Large intestine (tissue), 3 donors: ENCODE measurements at regions not wholly inside any gene's neighbourhood (a gene's known extent, or its start where the extent isn't known, plus 50 kb on each side); places are given as distances from the start of the nearest gene placed in this dataset.

Source experiments
- DNase-seq, 2 donors: peaks; one replicate each; pipeline versions ENCODE4 v3.0.0 to v3.0.0-alpha.2; 2013
- H3K27ac ChIP-seq: one replicate; pipeline ENCODE4 v1.5.1; 2013; ENCODE audit warnings: low read length
- H3K27me3 ChIP-seq: 2 replicates; pipeline ENCODE4 v1.6.1; 2013; ENCODE audit warnings: low read length; ENCODE audit not compliant: control insufficient read depth, insufficient read depth
- H3K36me3 ChIP-seq: 2 replicates; pipeline ENCODE4 v1.6.1; 2013; ENCODE audit warnings: low read length; ENCODE audit not compliant: control insufficient read depth, insufficient read depth
- H3K4me1 ChIP-seq: one replicate; pipeline ENCODE4 v1.6.1; 2013; ENCODE audit warnings: low read length; ENCODE audit not compliant: control insufficient read depth, insufficient read depth
- H3K4me3 ChIP-seq: one replicate; pipeline ENCODE4 v1.5.1; 2013; ENCODE audit warnings: low read length
- H3K9me3 ChIP-seq: one replicate; pipeline ENCODE4 v1.6.1; 2013; ENCODE audit warnings: mild to moderate bottlenecking, low read depth, low read length, moderate library complexity; ENCODE audit not compliant: control insufficient read depth
- WGBS: methylation state at CpG from one replicate; pipeline ENCODE4 v1.1.5; 2013; ENCODE audit warnings: low lambda C conversion rate; ENCODE audit not compliant: insufficient coverage; 5-methylcytosine and 5-hydroxymethylcytosine counted together

DNA sequence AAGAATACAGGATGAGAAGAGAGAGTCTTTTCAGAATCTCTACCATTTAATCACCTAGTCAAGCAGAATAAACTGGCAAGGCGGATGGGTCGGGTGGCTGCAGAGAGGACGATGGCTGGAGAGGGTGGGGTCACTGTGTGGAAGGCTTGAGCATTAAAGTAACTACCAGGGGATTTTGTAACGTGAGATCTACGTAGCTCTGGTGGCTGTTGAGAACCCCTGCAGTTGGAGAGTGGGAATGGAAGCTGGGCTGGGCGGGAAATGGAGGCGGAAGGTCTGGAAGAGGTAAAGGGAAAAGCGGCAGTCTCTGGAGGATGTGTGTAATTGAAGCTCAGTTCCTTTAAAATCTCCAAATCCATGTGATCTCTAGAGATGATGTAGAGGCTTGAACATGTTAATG is 135.0 kb downstream of the GATA3 start:
- no peaks in the 10 kb centered on the region for H3K27me3 ChIP-seq
- DNase-seq = no peak
- no peaks in the 10 kb centered on the region for H3K36me3 ChIP-seq
- H3K4me3 ChIP-seq = no peak overlapping the region
- no peak overlapping the region for H3K27ac ChIP-seq
- WGBS = 84% methylated on average over 5 of the region's 8 CpGs
- H3K9me3 ChIP-seq = no peaks in the 10 kb centered on the region
- no peaks in the 10 kb centered on the region for H3K4me1 ChIP-seq

DNA sequence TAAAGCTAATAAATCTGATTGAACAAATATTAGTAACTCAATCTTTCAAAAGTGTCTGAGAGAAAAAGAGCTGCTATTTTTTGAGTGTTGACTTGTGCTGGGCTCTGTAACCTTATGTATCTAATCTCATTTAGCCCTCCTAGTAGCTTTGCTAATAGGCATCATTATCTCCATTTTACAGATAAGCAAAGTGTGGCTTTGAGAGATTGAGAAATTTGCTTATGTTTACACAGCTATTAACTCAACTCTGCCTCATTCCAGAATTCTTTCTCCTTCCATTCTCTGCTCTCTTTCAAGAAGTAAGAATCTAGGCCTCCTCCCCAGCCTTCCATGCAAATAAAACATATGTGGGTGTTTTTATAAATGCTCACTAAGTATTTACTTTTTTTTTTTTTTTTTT is 137.8 kb downstream of the GATA3 start:
- H3K27ac ChIP-seq = no peak overlapping the region
- H3K9me3 ChIP-seq = no peaks in the 10 kb centered on the region
- no peaks in the 10 kb centered on the region for H3K36me3 ChIP-seq
- H3K4me1 ChIP-seq = no peaks in the 10 kb centered on the region
- DNase-seq = no peak
- H3K27me3 ChIP-seq = no peaks in the 10 kb centered on the region
- H3K4me3 ChIP-seq = no peak overlapping the region

DNA sequence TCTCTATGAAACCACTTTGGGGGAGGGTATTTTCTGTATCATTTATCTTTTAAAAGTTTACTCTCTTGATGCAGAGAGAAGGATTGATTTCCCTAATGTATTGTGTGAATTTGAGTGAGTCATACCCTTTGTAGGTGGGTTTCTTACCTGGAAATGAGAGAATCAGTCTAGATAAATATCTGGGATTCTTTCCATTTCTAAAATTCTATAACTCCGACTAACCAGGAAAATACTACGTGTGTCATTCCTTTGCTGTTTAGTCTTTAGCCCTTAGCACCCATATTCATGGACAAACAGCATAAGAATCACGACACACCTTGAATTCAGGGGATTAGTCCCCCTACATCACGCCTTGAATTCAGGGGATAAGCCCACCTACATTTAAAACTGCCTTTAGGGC is 139.1 kb downstream of the GATA3 start:
- no peak overlapping the region for H3K4me3 ChIP-seq
- no peaks in the 10 kb centered on the region for H3K9me3 ChIP-seq
- H3K36me3 ChIP-seq = no peaks in the 10 kb centered on the region
- WGBS = no CpG with 5 or more reads among the region's 4 CpGs
- no peak overlapping the region for H3K27ac ChIP-seq
- DNase-seq = no peak
- no peaks in the 10 kb centered on the region for H3K4me1 ChIP-seq
- H3K27me3 ChIP-seq = no peaks in the 10 kb centered on the region

DNA sequence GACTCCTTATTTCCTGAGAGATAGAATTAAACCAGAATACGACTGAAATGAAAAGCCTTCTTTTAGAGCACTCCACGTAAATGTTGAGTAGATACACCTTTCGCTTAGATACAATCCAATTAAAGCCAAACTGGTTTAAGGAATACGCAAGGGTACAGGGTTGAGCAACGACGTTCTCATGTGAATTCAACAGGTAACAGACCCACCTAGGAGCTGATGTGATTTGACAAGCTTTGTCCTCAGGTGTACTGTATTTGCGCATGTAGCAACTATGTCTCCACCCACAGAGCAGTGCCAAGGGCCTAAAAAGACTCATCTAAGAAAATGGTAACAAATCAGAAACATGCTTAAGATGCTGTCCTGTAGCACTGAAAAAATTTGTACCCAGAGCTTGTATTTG is 139.6 kb downstream of the GATA3 start:
- H3K9me3 ChIP-seq = no peaks in the 10 kb centered on the region
- no peaks in the 10 kb centered on the region for H3K4me1 ChIP-seq
- H3K27me3 ChIP-seq = no peaks in the 10 kb centered on the region
- no peak for DNase-seq
- H3K36me3 ChIP-seq = no peaks in the 10 kb centered on the region
- WGBS = 83% methylated on average over 1 of the region's 7 CpGs
- H3K4me3 ChIP-seq = no peak overlapping the region
- no peak overlapping the region for H3K27ac ChIP-seq

DNA sequence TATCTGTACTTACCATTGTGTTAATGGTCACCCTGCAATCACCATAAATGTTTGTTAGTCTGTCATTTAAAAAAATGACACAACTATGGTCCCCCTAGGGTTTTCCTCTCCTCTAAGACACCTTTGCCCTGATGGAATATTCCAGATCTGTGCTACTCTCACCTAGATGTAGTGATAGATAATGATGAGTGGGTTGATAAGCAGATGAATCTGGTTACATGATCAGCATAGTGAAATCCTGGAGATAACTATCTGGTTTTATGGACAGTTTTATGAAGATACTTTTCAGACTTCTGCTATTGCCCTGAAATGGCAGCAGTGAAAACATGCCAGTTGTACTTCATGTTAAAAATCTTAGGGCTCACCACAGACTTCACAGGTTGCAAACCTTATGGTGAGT is 152.4 kb downstream of the GATA3 start:
- Histone ChIP-seq H3K27ac (no peak overlapping the region), H3K27me3 (no peaks in the 10 kb centered on the region), H3K36me3 (no peaks in the 10 kb centered on the region), H3K4me3 (no peak overlapping the region), H3K4me1 (no peaks in the 10 kb centered on the region), H3K9me3 (no peaks in the 10 kb centered on the region)
- no peak for DNase-seq

DNA sequence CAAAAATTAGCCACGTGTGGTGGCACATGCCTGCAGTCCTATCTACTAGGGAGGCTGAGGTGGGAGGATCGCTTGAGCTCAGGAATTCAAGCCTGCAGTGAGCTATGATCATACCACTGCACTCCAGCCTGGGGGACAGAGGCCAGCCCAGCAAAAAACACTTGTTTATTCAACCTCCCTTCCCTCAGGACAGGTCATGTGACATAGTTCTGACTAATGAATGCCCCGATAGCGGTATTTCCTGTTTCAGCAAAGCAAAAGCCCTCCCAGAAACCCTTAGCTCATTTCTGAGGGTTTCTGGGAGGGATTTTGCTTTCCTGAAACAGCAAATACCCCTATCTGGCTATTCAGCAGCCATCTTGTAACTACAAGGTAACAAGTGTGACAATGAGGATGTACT is 157.1 kb downstream of the GATA3 start:
- no peak for DNase-seq
- Histone ChIP-seq H3K4me3 (no peak overlapping the region), H3K27ac (no peak overlapping the region), H3K27me3 (no peaks in the 10 kb centered on the region), H3K4me1 (no peaks in the 10 kb centered on the region), H3K36me3 (no peaks in the 10 kb centered on the region), H3K9me3 (no peaks in the 10 kb centered on the region)
- WGBS = no CpG with 5 or more reads among the region's 4 CpGs

DNA sequence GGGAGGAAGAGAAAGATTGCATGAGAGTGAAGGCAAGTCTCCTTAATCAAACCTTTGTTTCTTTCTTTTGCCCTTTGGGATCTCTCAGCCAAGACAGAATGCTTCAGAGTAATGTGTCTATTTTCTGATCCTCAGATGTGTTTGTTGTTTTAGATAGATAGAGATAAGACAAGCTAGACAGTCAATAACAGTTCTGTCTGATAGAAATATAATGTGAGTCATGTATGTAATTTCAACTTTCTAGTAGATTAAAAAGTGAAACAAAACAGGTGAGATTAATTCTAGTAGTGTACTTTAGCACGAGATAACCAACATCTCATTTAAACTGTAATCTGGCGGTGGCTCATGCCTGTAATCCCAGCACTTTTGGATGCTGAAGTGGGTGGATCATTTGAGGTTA is 159.2 kb downstream of the GATA3 start:
- H3K4me1 ChIP-seq = no peaks in the 10 kb centered on the region
- H3K27me3 ChIP-seq = no peaks in the 10 kb centered on the region
- 100% methylated on average over 1 of the region's 2 CpGs for WGBS
- H3K9me3 ChIP-seq = no peaks in the 10 kb centered on the region
- H3K27ac ChIP-seq = no peak overlapping the region
- no peak for DNase-seq
- no peak overlapping the region for H3K4me3 ChIP-seq
- H3K36me3 ChIP-seq = no peaks in the 10 kb centered on the region

DNA sequence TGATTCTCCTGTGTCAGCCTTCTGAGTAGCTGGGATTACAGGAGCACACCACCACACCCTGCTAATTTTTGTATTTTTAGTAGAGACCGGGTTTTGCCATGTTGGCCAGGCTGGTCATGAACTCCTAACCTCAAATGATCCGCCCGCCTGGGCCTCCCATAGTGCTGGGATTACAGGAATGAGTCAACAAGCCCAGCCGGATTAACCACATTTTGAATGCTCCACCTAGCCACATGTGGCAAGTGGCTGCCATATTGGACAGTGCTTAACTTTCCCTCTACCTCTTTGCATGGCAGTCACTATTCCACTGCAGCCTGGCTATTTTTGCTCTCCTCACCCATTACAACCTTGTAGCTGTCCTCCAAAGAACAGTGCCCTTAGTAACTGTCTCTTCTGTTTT is 160.1 kb downstream of the GATA3 start:
- Histone ChIP-seq H3K4me3 (no peak overlapping the region), H3K9me3 (no peaks in the 10 kb centered on the region), H3K27ac (no peak overlapping the region), H3K4me1 (no peaks in the 10 kb centered on the region), H3K36me3 (no peaks in the 10 kb centered on the region), H3K27me3 (no peaks in the 10 kb centered on the region)
- no peak for DNase-seq
- WGBS = no CpG with 5 or more reads among the region's 4 CpGs

DNA sequence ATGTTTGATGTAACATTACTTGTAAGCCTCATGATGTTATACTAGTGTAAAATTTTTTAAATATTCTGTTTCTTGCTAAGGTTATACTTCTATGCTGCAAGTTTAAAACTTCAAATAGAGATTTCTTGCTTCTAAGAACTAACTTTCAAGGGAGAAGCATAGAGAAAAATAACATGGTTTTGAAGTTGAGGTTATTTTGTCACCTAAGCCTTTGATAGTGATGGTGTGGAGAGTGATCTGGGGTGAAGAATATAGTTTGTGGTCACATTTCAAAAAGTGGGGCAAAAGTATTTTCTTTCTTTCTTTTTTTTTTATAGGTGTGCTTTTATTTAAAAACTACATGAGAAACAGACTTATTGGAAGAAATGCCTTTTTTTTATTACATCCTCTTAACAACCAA is 162.4 kb downstream of the GATA3 start:
- Histone ChIP-seq H3K27me3 (no peaks in the 10 kb centered on the region), H3K4me3 (no peak overlapping the region), H3K36me3 (no peaks in the 10 kb centered on the region), H3K4me1 (no peaks in the 10 kb centered on the region), H3K9me3 (no peaks in the 10 kb centered on the region), H3K27ac (no peak overlapping the region)
- no peak for DNase-seq

DNA sequence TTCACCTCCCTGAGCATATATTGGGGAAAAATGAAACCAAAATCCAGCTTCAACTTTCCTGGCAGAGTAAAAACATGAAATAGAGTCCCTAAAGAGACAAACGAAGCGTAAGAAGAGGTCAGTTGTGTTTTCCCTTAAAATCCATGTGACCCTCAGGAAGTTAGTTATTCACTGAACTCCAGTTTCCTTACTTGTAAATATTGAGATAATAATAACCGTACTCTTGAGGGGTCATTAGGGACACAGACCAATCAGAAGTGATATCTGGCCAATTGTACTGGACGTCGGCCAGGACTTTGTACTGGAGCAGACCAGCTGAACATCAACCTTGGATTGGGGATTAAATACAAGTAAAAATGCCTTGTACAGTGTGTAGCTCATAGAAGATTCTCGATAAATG is 167.0 kb downstream of the GATA3 start:
- Histone ChIP-seq H3K27ac (no peak overlapping the region), H3K36me3 (no peaks in the 10 kb centered on the region)
- WGBS = 58% methylated on average over 2 of the region's 6 CpGs

DNA sequence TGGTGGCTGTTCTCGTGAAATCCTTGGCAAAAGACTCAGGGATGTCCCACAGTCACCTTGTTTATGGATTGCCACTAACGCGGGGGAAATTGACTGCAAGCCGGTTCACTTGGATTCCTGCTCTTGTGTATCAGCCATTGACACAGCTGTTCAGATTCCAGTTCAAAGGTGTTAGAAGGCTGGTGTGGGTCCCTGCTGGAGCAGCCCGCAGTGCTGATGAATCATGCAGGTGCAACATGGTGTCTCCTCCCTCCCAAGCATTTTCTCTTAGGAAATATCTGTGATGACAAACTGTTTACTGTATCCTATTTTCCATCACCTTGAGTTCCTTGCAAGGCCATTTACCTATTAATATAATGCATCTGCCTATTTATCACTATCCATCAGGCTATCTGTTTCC is 170.1 kb downstream of the GATA3 start:
- H3K27ac ChIP-seq = no peak overlapping the region
- no peak overlapping the region for H3K4me3 ChIP-seq
- no peaks in the 10 kb centered on the region for H3K36me3 ChIP-seq
- no CpG with 5 or more reads among the region's 5 CpGs for WGBS
- H3K9me3 ChIP-seq = no peaks in the 10 kb centered on the region
- H3K27me3 ChIP-seq = no peaks in the 10 kb centered on the region
- no peak for DNase-seq
- no peaks in the 10 kb centered on the region for H3K4me1 ChIP-seq

More for the DNA sequence above, 167.0 kb downstream of the GATA3 start:
- no peaks in the 10 kb centered on the region for H3K4me1 ChIP-seq
- H3K4me3 ChIP-seq = no peak overlapping the region
- no peaks in the 10 kb centered on the region for H3K27me3 ChIP-seq
- DNase-seq = peak; percentile 7 to 24
- no peaks in the 10 kb centered on the region for H3K9me3 ChIP-seq

DNA sequence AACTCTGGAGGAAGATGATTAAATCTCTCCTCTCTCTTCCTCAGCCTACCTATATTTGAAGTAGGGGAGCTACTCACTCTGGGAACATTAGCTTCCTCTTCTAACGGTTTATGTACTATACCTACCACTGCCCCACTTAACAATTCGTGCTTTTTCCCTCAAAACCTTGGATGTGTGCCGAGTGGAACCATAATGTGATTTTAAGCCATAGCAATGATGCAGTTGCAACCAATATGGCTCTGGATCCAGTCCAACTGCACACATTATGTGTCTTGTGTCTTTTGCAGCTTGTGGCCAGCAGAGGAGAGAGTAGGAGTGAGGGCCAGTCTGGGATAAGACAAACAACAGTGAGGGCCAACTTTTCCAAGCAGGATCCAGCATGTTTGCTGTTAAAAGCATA is 170.7 kb downstream of the GATA3 start:
- no peak for DNase-seq
- WGBS = 83% methylated on average over 2 of the region's 3 CpGs
- H3K27me3 ChIP-seq = no peaks in the 10 kb centered on the region
- no peaks in the 10 kb centered on the region for H3K36me3 ChIP-seq
- H3K4me1 ChIP-seq = no peaks in the 10 kb centered on the region
- no peak overlapping the region for H3K4me3 ChIP-seq
- H3K27ac ChIP-seq = no peak overlapping the region
- no peaks in the 10 kb centered on the region for H3K9me3 ChIP-seq
